RWPE1 (cell line): ENCODE measurements at regions not wholly inside any gene's neighbourhood (a gene's known extent, or its start where the extent isn't known, plus 50 kb on each side); places are given as distances from the start of the nearest gene placed in this dataset.

Experiments used
- CTCF ChIA-PET: fragments of 350-600 bp; sonication (Branson Sonifier 250); formaldehyde crosslinking; extraction: SDS; loops from one replicate; lab custom pipeline; 2021; lab: Yijun Ruan, JAX
- POLR2A ChIA-PET: fragments of 400-600 bp; formaldehyde crosslinking; extraction: SDS; loops from one replicate; lab custom pipeline; 2020; ENCODE audit warnings: antibody characterized with exemption; ENCODE audit not compliant: low non-redundant PET; lab: Yijun Ruan, JAX
- DNase-seq: peaks from one replicate; pipeline ENCODE4 v3.0.0; 2012; ENCODE audit warnings: low spot score
- H3K27ac ChIP-seq: fragments of 450-650 bp; 2 replicates; pipeline ENCODE4 v1.5.1; 2017
- CTCF ChIP-seq: fragments of 450-650 bp; conservative IDR thresholded peaks from 2 replicates; pipeline ENCODE4 v1.5.1; 2017; ENCODE audit warnings: low read depth, mild to moderate bottlenecking

GRCh38 chr7:33779216-33779615 is 126.1 kb upstream of the BMPER start:
- CTCF ChIA-PET = no interaction called here
- no peak for TF ChIP-seq CTCF
- POLR2A ChIA-PET = no interaction called here
- DNase-seq = no peak
- H3K27ac ChIP-seq = no peak overlapping the region

DNA sequence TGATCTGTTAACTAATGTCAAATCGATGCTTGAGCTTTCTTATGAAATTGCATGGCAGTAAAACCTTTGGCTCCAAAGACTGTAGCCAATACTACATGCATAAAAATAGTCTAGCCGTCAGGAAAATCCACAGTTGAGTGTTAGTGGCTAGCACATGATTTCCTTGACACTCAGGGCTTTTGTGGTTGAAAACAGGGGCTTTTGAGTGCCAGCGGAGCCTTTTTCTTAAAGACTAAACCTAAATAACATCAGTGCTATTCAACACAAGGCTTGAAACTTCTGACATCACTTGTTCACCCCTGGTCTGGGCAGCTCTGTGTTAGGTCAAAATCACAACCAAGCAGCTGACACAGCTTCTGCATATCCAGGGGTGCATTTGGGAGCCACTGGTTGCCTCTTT is 124.2 kb upstream of the BMPER start:
- ChIA-PET CTCF (no interaction called here), POLR2A (no interaction called here)
- no peak overlapping the region for H3K27ac ChIP-seq
- no peak for TF ChIP-seq CTCF
- no peak for DNase-seq

GRCh38 chr7:33781796-33782195 is 123.5 kb upstream of the BMPER start:
- DNase-seq = no peak
- H3K27ac ChIP-seq = no peak overlapping the region
- CTCF ChIA-PET = no interaction called here
- TF ChIP-seq CTCF = no peak
- POLR2A ChIA-PET = no interaction called here

DNA sequence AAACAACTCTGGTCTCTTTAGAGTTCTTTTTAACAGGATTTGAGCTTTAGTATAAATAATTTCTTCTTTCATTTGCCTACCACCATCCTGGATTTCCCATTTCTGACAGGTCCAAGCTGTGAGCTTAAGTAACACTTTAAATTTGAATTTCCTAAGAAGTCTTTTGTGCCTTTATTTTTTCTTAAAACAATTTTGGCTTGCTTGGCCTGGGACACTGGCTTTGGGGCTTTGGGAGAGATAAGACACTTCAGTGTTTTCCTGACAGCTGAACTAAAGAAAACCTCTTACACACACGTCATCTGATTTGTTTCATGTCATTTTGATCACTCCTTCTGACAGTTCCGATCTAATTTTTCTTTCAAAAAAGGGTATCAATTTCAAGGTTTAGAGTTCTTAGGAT is 121.3 kb upstream of the BMPER start:
- ChIA-PET POLR2A (no interaction called here), CTCF (interaction anchor here (0.6 kb wide), 1 partner anchor 102 kb away, joined by 8 read pairs; no protein-coding TSS in a partner anchor)
- H3K27ac ChIP-seq = no peak overlapping the region
- no peak for DNase-seq
- no peak for TF ChIP-seq CTCF

DNA sequence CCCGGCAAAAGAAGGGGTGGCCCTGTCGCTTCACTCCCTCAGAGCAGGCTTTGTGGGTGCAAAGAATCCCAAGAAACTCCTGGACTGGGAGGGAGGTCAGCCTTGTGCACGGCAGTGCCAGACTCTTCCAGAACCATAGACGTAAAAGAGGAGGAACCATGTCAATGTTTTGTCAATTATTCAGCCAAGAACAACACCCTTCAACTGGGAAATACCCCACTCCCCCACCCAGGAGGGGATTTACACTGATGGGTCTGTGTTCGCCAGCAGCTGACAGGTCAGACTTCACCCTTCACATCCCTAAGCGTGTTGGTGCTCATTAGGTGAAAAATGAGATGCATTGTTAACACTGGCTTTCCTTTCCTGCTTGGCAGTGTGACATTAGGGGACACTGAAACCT is 116.8 kb upstream of the BMPER start:
- ChIA-PET POLR2A (no interaction called here), CTCF (no interaction called here)
- no peak for DNase-seq

GRCh38 chr7:33789871-33790630 is 115.3 kb upstream of the BMPER start:
- DNase-seq = no peak
- no peak for TF ChIP-seq CTCF
- ChIA-PET CTCF (no interaction called here), POLR2A (no interaction called here)
- H3K27ac ChIP-seq = no peak overlapping the region

More for the DNA sequence above, 116.8 kb upstream of the BMPER start:
- TF ChIP-seq CTCF = no peak
- no peak overlapping the region for H3K27ac ChIP-seq
